HG02678 (cell line): ENCODE measurements at regions not wholly inside any gene's neighbourhood (a gene's known extent, or its start where the extent isn't known, plus 50 kb on each side); places are given as distances from the start of the nearest gene placed in this dataset.
"Not testable (repeated sequence)": the region's sequence is repeated elsewhere in the genome, so short reads cannot be mapped to it uniquely, and the experiment has no call there.

ENCODE experiments used
- ATAC-seq: cut with Tn5 transposase; IDR thresholded peaks from one replicate; pipeline ENCODE4 v1.9.1; 2021; ENCODE audit warnings: mild to moderate bottlenecking, moderate library complexity; ENCODE audit not compliant: unreplicated experiment

DNA sequence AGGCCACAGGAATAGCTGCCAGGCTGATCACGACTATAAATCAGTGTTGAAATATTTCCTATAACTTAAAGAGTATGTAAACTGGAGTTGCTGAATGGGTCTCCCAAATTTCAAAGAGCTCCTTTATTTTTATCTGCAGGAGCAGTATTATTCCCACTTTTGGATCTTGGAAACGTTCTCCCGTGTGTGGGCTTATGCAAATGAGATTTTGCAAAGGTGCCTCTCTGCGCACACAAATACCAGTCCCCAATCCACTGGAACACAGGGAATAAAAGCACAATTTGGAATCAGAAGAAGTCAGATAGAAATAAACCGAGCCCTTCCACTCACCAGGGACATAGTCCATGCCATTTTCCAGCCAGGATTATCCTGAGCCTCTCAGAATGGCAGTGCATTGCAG, 350.2 kb upstream of the CELF2 start:
- ATAC-seq, result no peak

DNA sequence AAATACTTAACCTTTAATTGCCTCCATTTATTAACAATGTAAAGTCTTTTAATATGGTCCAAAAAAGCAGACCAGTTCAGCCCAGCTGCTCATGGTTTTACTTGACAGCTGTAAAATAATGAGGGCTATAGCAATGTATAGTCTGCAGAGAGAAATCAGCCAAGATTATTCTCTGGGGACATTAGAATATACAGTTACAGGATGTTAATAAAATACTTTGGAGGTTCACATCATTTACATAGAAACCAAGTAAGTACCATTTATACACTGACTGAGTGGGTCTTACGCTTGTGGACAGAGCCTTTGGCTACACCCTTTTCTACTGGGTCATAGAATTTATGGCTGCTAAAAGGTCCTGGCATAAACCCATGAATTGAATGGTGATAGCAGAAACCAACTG, 340.7 kb upstream of the CELF2 start:
- ATAC-seq, result no peak

DNA sequence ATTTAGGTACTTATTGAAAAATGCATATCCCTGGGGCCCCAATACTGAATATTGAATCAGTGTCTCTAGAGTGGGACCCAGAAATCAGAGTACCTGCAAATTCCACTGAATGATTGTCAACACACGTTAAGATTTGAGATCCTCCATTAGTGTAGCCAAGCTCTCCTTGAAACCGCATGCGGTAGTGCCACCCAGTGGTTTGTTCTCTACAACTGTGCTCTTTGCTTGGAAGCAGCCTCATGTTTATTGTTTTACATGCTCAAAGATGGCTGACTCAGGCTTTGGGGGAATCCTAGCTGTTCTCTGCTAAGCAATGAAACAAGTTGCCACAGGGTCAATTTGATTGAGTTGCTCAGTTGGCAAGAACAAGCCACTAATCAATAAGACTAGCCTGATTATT, 340.2 kb upstream of the CELF2 start:
- ATAC-seq, result peak; percentile 57

DNA sequence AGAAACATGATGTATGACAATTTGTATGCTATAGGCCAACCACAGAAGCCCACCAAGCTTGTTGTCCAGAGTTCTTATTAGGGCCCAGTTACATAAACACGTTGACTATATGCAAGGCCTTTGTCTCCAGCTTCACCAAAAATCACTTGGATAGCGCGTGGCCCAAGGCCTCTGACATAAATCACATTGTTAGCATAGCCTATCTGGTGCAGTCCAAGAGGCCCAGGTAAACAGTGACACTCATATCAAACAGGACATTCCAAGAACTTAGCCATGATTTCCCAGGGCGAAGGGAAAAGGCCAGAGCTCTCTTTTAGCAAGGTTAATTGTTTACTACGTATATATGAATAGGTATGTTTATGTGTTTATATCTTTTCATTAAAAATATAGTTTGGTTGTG, 337.2 kb upstream of the CELF2 start:
- no peak for ATAC-seq

DNA sequence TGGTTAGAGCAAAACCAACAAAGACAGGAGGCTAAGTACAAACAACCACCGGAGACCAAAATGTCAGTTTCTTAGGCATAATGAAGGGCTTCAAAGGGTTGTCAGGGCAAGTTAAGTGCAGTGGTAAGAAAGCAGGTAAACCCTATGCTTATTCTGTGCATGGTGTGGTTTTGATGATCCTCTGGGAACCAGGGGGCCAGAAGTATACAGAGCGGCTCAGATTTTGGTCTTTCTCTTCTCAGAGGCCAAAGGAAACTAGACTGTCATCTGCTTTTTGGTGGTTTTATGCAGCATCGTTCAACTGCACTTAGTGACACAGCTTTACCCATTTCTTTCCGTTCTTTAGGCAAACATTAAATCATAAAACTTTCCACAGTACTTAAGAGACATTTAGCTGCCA, 332.7 kb upstream of the CELF2 start:
- ATAC-seq, result no peak

DNA sequence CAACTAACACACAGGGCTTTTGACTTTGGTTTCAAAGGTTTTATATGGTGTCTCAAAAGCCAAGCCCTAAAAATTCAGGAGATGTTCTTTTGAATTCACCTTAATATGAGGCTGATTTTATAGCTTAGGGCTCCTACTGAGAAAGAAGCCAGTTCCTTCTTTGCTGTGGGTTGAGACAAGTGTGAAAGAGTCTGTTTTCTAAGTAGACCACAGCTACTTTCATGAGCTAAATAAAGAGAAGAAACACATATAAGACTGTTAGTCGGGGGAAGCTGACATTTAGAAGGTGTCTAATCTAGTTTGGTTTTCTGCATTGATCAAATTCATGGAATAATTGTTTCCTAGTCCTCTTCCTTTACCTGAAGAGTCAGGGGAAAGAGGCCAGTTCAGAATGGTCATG, 332.1 kb upstream of the CELF2 start:
- ATAC-seq, result no peak

DNA sequence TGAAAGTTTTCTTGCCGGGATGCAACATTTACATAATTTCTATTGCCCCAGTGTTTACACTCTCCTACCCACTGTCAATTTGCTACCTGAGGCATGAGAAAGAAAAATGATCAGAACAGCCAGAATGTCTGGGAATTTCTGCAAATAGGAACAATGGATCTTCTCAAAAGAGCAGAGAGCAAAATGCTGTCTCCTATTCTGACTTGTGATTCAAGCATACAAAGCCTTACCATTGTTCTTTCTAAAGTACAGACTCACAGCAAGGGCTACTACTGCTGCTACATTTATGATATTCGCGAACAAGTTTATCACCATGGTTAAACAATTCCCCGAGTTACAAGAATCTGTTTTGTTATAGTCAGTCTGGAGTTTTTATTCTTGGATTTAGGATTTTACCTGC, 329.9 kb upstream of the CELF2 start:
- no peak for ATAC-seq

DNA sequence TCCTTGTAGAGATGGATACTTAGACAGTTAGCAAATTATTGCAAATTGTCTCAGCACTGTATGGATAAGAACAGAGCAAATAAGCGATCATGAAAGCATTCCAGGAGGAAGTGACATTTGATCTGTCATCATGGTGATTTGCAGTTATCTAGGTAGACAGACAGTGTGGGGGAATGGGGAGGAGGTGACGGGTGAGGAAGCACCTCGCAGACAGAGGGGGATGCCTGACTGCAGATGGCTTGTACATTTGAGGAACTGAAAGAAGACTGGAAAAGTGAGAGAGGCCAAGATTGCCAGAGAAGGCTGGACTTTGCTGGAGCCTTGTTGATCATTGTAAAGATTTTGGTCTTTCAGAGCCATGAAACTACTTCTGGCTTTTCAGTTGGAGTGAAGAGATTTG, 318.2 kb upstream of the CELF2 start:
- no peak for ATAC-seq

DNA sequence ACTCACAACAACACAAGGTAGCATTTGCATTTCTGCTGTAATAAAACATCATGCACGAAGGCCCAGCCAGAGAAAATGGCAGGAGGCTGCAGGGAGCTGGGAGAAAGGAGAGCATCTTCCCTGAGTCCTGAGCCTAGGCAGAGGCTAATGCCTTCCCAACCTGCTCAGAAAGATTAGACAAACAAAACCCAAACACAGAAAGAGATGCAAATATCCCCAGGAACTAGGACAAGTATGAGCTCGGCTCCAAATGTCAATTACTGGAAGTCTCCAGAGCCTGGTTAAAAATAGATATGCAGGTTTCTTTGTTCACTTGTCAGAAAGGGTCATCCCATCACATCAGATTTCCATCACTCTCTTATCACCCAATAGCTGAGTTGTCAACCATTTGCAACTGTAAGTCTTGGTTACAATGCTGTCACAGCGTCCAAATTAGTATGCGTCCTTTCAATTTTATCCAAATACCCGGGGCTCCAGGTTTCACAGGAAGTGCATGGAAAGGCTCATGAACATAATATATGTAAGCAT, 316.5 kb upstream of the CELF2 start:
- no peak for ATAC-seq

DNA sequence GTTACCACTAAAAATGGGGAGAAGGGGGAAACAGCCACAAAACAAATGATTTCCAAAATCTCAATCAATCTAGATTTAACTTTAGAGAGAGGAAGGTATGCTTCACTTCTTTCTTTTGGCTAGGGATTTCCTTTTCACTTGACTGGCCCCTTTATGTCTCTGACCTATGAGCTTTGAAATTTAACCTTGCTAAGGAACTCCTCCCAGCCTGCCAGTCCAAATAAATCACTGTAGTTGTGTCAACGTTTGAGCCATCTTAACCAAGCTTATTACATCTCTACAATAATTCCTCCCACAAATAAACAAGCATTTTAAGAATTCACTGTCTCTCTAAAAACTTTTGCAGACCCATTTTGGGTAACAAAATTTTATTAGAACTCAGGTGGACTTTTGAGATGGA, 315.5 kb upstream of the CELF2 start:
- ATAC-seq, result no peak

DNA sequence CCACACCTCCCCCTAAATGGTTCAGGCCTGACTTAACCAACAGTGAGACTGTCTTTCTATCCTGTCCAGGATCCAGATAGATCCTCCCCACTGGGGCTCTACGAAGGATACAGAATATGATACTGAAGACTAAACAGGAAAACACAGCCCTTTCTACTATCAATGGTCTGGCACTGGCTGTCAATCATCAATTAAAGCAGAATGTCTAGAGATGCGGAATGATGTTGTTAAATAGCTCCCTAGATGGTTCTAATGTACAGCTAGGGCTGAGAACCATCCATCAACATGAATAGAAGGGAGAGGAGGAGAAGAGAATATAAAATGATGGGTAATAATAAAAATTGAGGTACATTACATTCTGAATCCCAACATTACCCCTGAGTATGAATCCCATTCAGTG, 314.3 kb upstream of the CELF2 start:
- ATAC-seq, result no peak

DNA sequence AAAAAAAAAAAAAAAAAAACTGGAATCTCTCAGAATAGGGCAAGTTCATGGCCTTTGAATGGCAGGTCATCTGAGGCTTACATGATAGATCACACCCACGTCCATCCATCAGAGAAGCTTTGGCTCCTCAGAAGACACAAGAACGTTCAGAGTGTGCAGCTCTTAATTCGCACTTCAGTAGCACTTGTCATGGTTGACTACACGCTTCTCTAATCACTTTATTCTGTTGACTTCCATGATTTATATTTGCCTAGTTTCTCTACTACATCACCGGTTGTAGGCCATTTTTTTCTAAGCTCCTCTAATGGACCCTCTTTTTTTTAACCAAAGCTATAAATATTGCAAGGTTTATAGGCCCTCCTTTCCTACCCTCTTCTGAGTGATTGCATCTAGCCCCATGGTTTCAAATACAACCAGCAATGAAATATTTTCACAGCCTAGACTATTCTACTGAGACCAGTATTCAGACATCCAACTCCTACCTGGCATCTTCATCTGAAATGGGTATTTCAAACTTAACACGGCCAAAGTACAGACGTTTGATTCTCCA, 305.4 kb upstream of the CELF2 start:
- ATAC-seq, result no peak

DNA sequence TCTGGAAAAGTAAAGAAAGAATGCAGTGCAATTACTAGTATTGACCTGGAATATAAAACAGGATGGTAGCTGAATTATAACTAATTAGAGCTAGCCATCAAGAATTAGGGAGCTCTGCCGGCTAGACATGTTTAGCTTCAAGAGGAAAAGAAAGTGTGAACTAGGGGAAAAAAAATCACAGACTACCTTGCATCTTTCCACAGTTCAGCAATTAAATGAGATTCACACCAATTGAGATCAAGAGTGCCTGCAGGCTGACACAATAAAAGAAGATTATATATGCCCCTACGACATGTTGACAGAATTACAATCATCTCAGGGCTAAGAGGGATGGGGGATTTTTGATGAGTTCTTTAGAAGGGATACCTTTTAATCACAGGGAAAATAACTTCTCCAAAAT, 303.3 kb upstream of the CELF2 start:
- no peak for ATAC-seq

DNA sequence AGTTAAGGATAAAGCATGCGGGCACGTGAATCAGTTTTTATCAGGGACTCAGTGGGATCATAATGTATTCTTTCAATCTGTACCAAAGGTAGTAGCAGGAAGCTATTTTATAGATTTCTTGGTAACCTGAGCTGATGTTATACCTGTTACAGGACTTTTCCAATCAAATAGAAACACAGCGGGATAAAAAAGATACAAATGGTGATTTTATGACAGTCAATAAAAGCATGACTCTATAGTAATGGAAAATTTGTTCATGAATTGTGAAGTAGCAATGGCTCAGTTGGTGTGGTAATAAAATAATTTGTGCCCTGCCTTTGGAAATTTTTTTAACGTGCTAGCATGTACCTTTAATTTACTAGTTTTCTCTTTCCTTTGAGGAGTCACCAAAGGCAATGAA, 300.7 kb upstream of the CELF2 start:
- no peak for ATAC-seq

DNA sequence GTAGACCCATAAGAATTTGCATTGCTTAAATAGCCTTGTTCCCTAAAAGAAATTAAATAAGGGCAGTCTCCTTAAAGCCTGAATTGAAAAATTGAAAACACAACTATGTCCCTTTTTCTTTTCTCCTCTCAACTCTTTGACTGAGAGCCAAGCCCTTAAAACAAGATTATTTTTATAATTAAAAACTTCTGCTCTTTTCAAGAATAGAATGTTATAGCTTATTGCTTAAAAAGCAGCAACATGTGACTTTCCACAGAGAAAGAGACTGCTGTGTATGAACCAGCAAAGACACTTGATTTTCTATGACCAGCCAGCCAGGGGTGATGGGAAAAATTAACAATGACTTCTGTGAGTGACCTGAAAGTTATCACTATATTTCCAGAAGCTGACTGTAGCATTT, 295.2 kb upstream of the CELF2 start:
- no peak for ATAC-seq

DNA sequence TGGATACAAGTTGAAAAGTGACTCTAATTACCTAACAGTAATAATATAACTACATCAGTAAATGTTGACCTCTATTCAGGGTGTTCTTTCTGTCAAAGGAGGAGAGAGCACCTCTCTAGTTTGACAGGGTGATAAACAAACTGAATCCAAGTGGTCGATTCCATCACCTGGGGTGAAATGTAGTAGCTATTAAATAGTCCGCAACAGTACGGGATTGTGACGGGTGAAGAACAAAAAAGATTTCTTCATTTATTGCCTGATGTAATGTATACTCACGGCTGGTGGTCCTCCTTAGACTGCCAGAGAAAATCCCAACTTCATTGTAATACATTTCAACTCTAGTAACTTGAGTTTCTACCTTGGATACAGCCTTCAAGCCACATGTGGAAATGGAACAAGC, 292.5 kb upstream of the CELF2 start:
- no peak for ATAC-seq

DNA sequence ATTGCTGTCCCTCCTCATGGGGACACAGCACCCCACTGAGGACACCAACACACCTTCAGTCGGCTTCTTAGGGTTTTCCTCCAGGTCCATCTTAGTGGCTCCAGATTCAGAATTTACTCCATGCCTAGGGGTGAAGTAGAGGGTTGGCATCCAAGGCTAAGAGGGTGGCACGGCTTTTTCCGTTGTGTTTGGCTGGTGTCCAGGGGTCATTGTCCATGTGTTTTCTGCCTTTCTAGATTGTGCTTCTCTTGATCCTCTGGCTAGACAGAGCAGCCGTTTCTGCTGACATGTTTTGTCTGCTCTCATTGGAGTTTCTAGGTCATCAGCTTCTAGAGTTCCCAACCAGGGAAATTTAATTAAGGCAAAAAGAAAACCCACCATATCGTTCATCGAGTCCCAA, 291.6 kb upstream of the CELF2 start:
- no peak for ATAC-seq

DNA sequence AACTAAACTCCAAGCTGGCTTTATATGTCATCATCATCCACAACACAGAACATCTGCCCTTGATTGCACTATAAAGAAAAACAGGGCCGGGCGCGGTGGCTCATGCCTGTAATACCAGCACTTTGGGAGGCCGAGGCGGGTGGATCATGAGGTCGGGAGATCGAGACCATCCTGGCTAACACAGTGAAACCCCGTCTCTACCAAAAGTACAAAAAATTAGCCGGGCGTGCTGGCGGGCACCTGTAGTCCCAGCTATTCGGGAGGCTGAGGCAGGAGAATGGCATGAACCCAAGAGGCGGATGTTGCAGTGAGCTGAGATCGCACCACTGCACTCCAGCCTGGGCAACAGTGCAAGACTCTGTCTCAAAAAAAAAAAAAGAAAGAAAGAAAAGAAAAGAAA, 290.3 kb upstream of the CELF2 start:
- not testable (repeated sequence) for ATAC-seq

DNA sequence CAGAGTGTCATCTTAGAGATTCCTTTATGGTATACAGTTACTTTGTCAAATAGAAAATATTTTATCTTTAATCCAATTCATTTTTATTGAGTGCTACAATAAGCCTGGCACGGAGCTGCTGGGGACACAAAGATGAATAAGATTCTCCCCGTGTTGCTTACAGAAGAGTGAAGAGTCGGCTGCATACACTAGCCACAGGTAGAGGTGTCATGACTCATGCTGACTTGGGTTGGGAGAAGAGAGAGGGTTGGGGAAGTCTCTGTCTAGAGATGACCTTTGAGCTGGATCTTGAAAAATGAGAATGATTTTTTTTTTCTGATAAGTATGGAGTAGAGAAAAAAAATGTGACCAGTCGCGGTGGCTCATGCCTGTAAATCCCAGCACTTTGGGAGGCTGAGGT, 289.9 kb upstream of the CELF2 start:
- no peak for ATAC-seq

DNA sequence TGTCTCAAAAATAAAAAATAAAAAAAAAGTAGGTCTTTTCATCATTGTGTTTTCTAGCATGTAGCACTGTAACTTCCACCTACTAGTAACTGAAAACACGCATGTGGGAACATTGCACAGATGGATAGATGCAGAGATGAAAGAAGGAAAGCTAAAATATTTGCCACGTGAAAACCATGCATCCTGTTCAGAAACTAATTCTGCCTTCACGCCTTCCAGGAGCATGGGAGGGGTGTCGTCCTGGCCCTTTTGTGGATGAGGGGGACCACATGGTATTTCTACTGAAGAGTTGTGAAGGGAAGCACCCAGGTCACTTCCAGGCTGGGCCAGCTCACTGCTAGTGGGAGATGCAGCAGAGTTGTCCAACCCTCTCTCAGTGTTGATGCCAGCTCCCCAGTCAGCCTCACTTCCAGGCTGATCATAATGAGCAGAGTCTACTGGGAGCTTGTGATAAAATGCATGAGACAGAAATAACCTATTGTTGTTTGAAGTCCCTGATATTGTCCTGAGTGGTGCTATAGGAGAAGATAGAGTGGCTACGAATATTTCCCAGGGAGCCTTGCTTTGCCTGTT, 287.1 kb upstream of the CELF2 start:
- no peak for ATAC-seq

DNA sequence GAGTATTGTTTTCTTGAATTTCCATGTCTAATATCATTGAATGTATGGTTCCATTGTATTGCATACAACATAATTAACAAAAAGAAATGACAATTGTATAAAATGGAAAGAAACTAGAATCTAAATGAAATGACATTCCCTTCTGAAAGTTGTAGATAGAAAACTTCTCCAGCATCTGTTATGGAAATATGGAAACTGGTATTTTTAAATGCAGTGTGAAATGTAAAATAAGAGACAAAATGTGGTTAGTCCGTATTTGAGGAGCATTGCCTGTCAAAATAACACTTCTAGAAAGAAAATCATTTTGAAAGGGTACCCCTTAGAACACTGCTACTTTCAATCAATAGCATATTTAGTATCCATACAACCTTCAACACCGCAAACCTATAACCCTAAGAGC, 286.3 kb upstream of the CELF2 start:
- ATAC-seq, result no peak

DNA sequence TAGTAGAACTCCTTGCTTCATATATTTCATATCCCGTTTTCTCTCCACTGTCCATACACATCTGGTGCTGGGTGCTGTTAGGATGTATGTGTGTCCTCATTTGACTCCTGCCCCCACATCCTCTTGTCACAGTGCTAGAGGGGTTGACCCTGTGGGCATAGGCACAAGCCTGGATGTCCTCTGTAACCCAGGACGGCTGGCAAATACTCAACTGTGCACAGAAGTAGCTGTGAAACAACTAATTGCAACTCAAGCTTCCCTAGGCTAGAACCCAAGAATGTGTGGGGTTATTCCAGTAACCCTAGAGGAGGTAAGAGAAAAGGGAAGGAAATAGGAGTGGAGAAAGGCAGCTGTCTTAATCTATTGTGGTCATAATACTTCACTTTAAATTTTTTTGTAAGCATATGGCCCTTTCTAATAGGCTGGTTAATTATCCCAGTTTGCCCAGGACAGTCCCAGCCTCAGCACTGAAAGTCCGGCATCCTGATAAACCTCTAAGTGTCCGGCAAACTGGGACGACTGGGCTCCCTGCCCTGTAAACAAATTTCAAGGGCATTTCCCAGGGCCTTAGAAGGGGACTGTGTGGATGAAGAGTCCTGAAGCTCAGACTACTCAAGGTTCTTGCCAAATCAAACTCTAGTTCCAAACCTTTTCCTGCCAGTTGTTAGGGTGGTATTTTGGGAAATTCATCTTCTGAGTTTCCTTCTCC, 283.2 kb upstream of the CELF2 start:
- no peak for ATAC-seq

DNA sequence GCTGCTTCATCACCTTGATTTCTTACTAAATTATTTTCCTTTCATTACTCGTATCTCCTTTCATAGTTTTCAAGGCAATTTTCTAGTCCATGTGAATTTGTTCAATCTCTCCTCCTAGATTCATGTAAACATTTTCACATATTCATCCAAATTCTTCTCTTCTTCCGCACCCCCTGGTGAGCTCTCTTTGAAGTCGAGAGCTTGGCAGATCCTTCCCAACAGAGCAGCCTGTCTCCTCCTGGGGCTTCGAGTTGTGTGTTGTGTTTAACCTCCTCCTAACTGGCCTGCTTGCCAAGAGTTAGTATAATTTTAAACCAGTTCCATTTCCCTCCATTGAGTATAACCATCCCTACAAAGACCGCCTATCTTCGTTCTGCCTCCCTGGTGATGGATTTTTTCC, 272.4 kb upstream of the CELF2 start:
- ATAC-seq, result no peak
